T-helper 9 cell (primary cell): ENCODE measurements at regions not wholly inside any gene's neighbourhood (a gene's known extent, or its start where the extent isn't known, plus 50 kb on each side); places are given as distances from the start of the nearest gene placed in this dataset.
"Not testable (repeated sequence)": the region's sequence is repeated elsewhere in the genome, so short reads cannot be mapped to it uniquely, and the experiment has no call there.

ENCODE experiments used
- DNase-seq: peaks from one replicate; pipeline ENCODE4 v3.0.0-alpha.2; 2020

- DNase-seq, result no peak
Observed at GRCh38 chr1:242811092-242811840, 286.8 kb upstream of the PLD5 start.

- DNase-seq, result no peak
Observed at GRCh38 chr1:242806324-242806723, 281.8 kb upstream of the PLD5 start.

GRCh38 chr1:242805360-242805759 is 280.9 kb upstream of the PLD5 start:
- not testable (repeated sequence) for DNase-seq

- DNase-seq, result no peak
Observed at GRCh38 chr1:242802973-242803372, 278.5 kb upstream of the PLD5 start.

GRCh38 chr1:242800521-242800920 is 276.0 kb upstream of the PLD5 start:
- no peak for DNase-seq

- no peak for DNase-seq
Observed at GRCh38 chr1:242797856-242798255, 273.4 kb upstream of the PLD5 start.

GRCh38 chr1:242788771-242789170 is 264.3 kb upstream of the PLD5 start:
- DNase-seq, result no peak

- no peak for DNase-seq
Observed at GRCh38 chr1:242787968-242788367, 263.5 kb upstream of the PLD5 start.

GRCh38 chr1:242784807-242785206 is 260.3 kb upstream of the PLD5 start:
- DNase-seq, result no peak

- DNase-seq, result no peak
Observed at GRCh38 chr1:242784084-242784483, 259.6 kb upstream of the PLD5 start.

- DNase-seq, result no peak
Observed at GRCh38 chr1:242774256-242774655, 249.8 kb upstream of the PLD5 start.

- no peak for DNase-seq
Observed at GRCh38 chr1:242770366-242770765, 245.9 kb upstream of the PLD5 start.

- DNase-seq, result no peak
Observed at GRCh38 chr1:242764161-242764560, 239.7 kb upstream of the PLD5 start.

GRCh38 chr1:242761556-242761955 is 237.1 kb upstream of the PLD5 start:
- no peak for DNase-seq

GRCh38 chr1:242754926-242755325 is 230.4 kb upstream of the PLD5 start:
- DNase-seq, result no peak

GRCh38 chr1:242754125-242754524 is 229.6 kb upstream of the PLD5 start:
- DNase-seq, result no peak

- DNase-seq, result no peak
Observed at GRCh38 chr1:242747233-242747632, 222.7 kb upstream of the PLD5 start.

- DNase-seq, result no peak
Observed at GRCh38 chr1:242745079-242745478, 220.6 kb upstream of the PLD5 start.

GRCh38 chr1:242743983-242744780 is 219.7 kb upstream of the PLD5 start:
- DNase-seq, result no peak

- DNase-seq, result no peak
Observed at GRCh38 chr1:242738702-242739645, 214.5 kb upstream of the PLD5 start.

- no peak for DNase-seq
Observed at GRCh38 chr1:242736611-242737010, 212.1 kb upstream of the PLD5 start.

GRCh38 chr1:242735323-242735722 is 210.8 kb upstream of the PLD5 start:
- no peak for DNase-seq

GRCh38 chr1:242731446-242731845 is 206.9 kb upstream of the PLD5 start:
- DNase-seq, result no peak
